GM19239 (cell line): ENCODE measurements at regions not wholly inside any gene's neighbourhood (a gene's known extent, or its start where the extent isn't known, plus 50 kb on each side); places are given as distances from the start of the nearest gene placed in this dataset.

Experiments
- DNase-seq: peaks from one replicate; pipeline ENCODE4 v3.0.0; 2011; ENCODE audit warnings: low spot score; ENCODE audit not compliant: insufficient read length
- FAIRE-seq: peaks from 2 replicates; lab custom pipeline; 2011; peaks lifted over from hg19 to GRCh38; lab: Jason Lieb, UNC

GRCh38 chr2:23239374-23239773 is 145.6 kb upstream of the KLHL29 start:
- no peak for DNase-seq
- FAIRE-seq, result no peak

- DNase-seq, result no peak
Observed at GRCh38 chr2:23241121-23241520, 143.9 kb upstream of the KLHL29 start.

GRCh38 chr2:23241611-23242245 is 143.3 kb upstream of the KLHL29 start:
- FAIRE-seq (no peak), DNase-seq (no peak)

More at GRCh38 chr2:23241121-23241520, 143.9 kb upstream of the KLHL29 start:
- FAIRE-seq, result no peak

- FAIRE-seq, result no peak
- DNase-seq, result no peak
Observed at GRCh38 chr2:23243073-23243659, 141.8 kb upstream of the KLHL29 start.

- FAIRE-seq, result no peak
- DNase-seq, result no peak
Observed at GRCh38 chr2:23244617-23245016, 140.4 kb upstream of the KLHL29 start.

GRCh38 chr2:23246992-23247683 is 137.8 kb upstream of the KLHL29 start:
- DNase-seq, result no peak
- no peak for FAIRE-seq

GRCh38 chr2:23248667-23249066 is 136.3 kb upstream of the KLHL29 start:
- FAIRE-seq, result no peak
- DNase-seq, result no peak

GRCh38 chr2:23249348-23249747 is 135.6 kb upstream of the KLHL29 start:
- FAIRE-seq, result no peak
- DNase-seq, result no peak

- no peak for FAIRE-seq
- DNase-seq, result no peak
Observed at GRCh38 chr2:23250371-23250770, 134.6 kb upstream of the KLHL29 start.

GRCh38 chr2:23256643-23257042 is 128.3 kb upstream of the KLHL29 start:
- FAIRE-seq, result no peak
- no peak for DNase-seq

- DNase-seq (no peak), FAIRE-seq (no peak)
Observed at GRCh38 chr2:23260621-23261020, 124.4 kb upstream of the KLHL29 start.

- DNase-seq (no peak), FAIRE-seq (no peak)
Observed at GRCh38 chr2:23268467-23269263, 116.3 kb upstream of the KLHL29 start.

GRCh38 chr2:23269747-23270146 is 115.2 kb upstream of the KLHL29 start:
- DNase-seq, result no peak
- no peak for FAIRE-seq

- FAIRE-seq, result no peak
Observed at GRCh38 chr2:23270810-23271209, 114.2 kb upstream of the KLHL29 start.

GRCh38 chr2:23271230-23271629 is 113.7 kb upstream of the KLHL29 start:
- DNase-seq, result no peak
- no peak for FAIRE-seq

More at GRCh38 chr2:23270810-23271209, 114.2 kb upstream of the KLHL29 start:
- DNase-seq, result no peak

- DNase-seq (no peak), FAIRE-seq (peak; percentile 4)
Observed at GRCh38 chr2:23273786-23274185, 111.2 kb upstream of the KLHL29 start.

- DNase-seq, result no peak
- FAIRE-seq, result no peak
Observed at GRCh38 chr2:23280401-23280800, 104.6 kb upstream of the KLHL29 start.

GRCh38 chr2:23283653-23284052 is 101.3 kb upstream of the KLHL29 start:
- no peak for FAIRE-seq
- no peak for DNase-seq

GRCh38 chr2:23285091-23285800 is 99.7 kb upstream of the KLHL29 start:
- no peak for DNase-seq
- no peak for FAIRE-seq
